22Rv1 (cell line): ENCODE measurements at regions not wholly inside any gene's neighbourhood (a gene's known extent, or its start where the extent isn't known, plus 50 kb on each side); places are given as distances from the start of the nearest gene placed in this dataset.

Source experiments
- H3K27ac ChIP-seq: fragments of 450-650 bp; 2 replicates; pipeline ENCODE4 v1.5.1; 2017
- CTCF ChIP-seq: fragments of 450-650 bp; IDR thresholded peaks from 2 replicates; pipeline ENCODE4 v1.5.1; 2017; ENCODE audit warnings: mild to moderate bottlenecking
- ZFX ChIP-seq: fragments of 450-650 bp; IDR thresholded peaks from 2 replicates; pipeline ENCODE4 v1.6.1; 2017; ENCODE audit warnings: antibody characterized with exemption, borderline replicate concordance

GRCh38 chr1:59183749-59184317 lies 113.1 kb upstream of the FGGY start:
- no peak overlapping the region for H3K27ac ChIP-seq
- TF ChIP-seq ZFX (no peak), CTCF (no peak)

GRCh38 chr1:59184365-59184905 lies 112.5 kb upstream of the FGGY start:
- no peak overlapping the region for H3K27ac ChIP-seq
- TF ChIP-seq CTCF (no peak), ZFX (no peak)

- no peak overlapping the region for H3K27ac ChIP-seq
- TF ChIP-seq ZFX: no peak
- TF ChIP-seq CTCF: no peak
These were observed 111.6 kb upstream of the FGGY start for GRCh38 chr1:59185163-59185860.

- no peak for TF ChIP-seq ZFX
- no peak for TF ChIP-seq CTCF
- H3K27ac ChIP-seq: no peak overlapping the region
These were observed 110.2 kb upstream of the FGGY start for GRCh38 chr1:59186656-59187055.

- no peak overlapping the region for H3K27ac ChIP-seq
- TF ChIP-seq ZFX (no peak), CTCF (no peak)
These were observed 108.3 kb upstream of the FGGY start for GRCh38 chr1:59188413-59189213.

- no peak for TF ChIP-seq ZFX
- no peak for TF ChIP-seq CTCF
- H3K27ac ChIP-seq: no peak overlapping the region
These were observed 103.3 kb upstream of the FGGY start for GRCh38 chr1:59193443-59194093.
